GM20000 (cell line): ENCODE measurements at regions not wholly inside any gene's neighbourhood (a gene's known extent, or its start where the extent isn't known, plus 50 kb on each side); places are given as distances from the start of the nearest gene placed in this dataset.

Source experiments
- DNase-seq: peaks from one replicate; pipeline ENCODE4 v3.0.0; 2012; ENCODE audit warnings: low spot score
- TF ChIP-seq, protein P1 (sequence below): IDR thresholded peaks from 2 replicates; pipeline ENCODE4 v1.5.1; 2012; ENCODE audit warnings: mild to moderate bottlenecking, control low read depth; ENCODE audit errors: extremely low read depth, missing control alignments

- no peak for DNase-seq
- TF ChIP-seq, protein P1, sequence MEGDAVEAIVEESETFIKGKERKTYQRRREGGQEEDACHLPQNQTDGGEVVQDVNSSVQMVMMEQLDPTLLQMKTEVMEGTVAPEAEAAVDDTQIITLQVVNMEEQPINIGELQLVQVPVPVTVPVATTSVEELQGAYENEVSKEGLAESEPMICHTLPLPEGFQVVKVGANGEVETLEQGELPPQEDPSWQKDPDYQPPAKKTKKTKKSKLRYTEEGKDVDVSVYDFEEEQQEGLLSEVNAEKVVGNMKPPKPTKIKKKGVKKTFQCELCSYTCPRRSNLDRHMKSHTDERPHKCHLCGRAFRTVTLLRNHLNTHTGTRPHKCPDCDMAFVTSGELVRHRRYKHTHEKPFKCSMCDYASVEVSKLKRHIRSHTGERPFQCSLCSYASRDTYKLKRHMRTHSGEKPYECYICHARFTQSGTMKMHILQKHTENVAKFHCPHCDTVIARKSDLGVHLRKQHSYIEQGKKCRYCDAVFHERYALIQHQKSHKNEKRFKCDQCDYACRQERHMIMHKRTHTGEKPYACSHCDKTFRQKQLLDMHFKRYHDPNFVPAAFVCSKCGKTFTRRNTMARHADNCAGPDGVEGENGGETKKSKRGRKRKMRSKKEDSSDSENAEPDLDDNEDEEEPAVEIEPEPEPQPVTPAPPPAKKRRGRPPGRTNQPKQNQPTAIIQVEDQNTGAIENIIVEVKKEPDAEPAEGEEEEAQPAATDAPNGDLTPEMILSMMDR = no peak
Measured at GRCh38 chr3:99509224-99509623, 129.2 kb upstream of the COL8A1 start.

DNA sequence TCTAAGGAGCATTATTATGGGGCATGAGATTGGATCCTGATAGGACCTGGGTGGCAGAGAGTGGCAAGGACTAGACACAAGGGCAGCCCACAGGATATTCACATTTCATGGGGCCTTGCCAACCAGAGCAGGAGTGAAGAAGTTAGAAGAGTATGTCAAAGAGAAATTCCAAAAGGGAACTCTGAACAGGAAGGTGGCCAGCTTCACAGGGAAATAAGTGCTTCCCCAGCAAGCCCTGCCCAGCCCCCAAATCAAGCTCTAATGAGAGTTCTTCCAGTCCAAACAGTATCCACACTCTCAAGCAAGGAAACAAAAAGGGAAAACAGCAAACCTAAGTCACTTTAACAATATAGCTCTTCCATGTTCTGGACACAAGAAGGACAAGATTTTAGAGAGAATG lies 130.2 kb upstream of the COL8A1 start:
- DNase-seq = no peak
- TF ChIP-seq, protein P1 = no peak

DNA sequence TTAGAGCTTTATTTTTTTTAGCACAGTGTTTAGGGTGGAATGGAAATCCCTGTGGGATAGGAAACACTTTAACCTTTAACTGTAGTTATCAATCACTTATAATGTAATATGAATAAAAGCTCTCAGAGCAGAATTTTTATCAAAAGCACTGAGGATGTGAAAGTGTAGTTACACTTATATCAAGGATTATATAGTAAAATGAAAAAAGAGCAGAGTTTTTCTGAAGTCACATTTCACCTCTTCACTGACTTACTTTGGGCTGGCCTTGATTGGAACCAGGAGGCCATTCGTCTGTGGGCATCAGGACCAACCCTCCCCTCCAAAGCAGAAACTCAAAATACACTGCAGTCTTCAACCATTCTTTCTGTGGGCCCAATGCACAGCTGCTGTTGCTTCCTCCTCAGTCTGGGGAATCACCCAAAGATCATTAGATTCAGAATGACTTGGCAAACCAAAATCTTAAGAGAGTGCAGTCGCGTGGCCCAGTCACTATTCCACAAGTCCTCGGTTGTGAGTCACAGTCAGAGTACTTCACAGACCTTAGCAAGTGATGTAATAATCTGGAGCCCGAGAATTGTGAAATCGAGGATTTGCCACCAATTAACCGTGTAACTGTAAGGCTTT lies 132.6 kb upstream of the COL8A1 start:
- DNase-seq = peak; percentile 74
- TF ChIP-seq, protein P1 = no peak

GRCh38 chr3:99505200-99505599 lies 133.2 kb upstream of the COL8A1 start:
- DNase-seq = no peak
- TF ChIP-seq, protein P1 = no peak

GRCh38 chr3:99504258-99504657 lies 134.1 kb upstream of the COL8A1 start:
- no peak for DNase-seq

GRCh38 chr3:99503350-99503749 lies 135.0 kb upstream of the COL8A1 start:
- no peak for DNase-seq
- TF ChIP-seq, protein P1 = no peak

More at GRCh38 chr3:99504258-99504657, 134.1 kb upstream of the COL8A1 start:
- TF ChIP-seq, protein P1 = no peak

DNA sequence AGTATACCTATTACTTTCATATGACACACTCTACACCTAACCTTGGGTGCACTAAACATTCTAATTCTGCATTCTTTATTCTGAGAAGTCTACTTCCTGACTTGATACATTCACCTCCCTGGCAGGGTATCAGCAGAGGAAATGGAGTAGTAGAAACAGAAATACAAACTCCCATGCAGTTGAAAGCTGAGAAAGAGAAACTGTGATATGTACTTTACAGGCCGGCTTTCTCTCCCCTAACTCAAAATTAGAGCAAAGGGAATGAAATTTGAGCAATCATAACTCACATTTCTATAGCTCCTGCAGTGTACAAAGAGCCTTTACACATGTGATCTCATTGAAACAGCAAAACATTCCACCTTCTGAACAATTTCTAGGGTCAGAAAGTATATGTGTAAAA lies 135.5 kb upstream of the COL8A1 start:
- DNase-seq = no peak
- TF ChIP-seq, protein P1 = no peak
